NCI-H2029 (cell line): ENCODE measurements at regions not wholly inside any gene's neighbourhood (a gene's known extent, or its start where the extent isn't known, plus 50 kb on each side); places are given as distances from the start of the nearest gene placed in this dataset.

Experiments
- DNase-seq: peaks from one replicate; lab custom pipeline; 2025; lab: John Stamatoyannopoulos, UW

GRCh38 chr14:82138431-82138830 is 604.8 kb upstream of the SEL1L start:
- no peak for DNase-seq

GRCh38 chr14:82146846-82147245 is 613.2 kb upstream of the SEL1L start:
- DNase-seq = no peak

DNA sequence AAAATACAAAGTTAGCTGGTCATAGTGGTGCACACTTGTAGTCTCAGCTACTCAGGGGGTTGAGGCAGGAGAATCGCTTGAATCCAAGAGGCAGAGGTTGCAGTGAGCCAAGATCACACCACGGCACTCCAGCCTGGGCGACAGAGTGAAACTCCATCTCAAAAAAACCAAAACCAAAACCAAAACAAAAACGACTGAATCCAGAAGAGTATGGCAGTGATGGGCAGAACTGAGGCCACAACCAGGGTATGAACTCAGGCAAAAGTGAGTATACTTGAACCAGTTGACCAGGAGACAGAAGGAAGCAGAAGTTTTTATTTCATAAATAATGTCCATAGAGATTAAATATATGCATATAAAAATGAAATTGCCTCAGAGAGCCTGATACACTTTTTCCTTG is 620.0 kb upstream of the SEL1L start:
- DNase-seq = no peak

DNA sequence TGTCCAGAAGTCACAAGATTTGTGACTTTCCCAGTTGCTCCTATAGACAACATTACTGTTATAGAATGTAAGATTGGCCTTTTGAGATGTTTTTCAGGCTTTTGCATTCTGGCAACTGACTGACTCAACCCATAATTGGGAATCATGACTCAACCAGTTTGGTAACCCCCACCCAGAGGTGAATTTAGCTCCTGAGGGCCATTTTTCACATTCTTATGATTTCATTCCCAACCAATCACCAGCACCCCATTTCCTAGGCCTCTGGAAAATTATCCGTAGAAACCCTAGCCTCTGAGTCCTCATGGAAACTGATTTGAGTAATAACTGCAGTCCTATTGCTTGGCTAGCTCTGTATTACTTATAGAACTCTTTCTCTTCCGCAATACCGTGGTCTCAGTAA is 626.0 kb upstream of the SEL1L start:
- no peak for DNase-seq

DNA sequence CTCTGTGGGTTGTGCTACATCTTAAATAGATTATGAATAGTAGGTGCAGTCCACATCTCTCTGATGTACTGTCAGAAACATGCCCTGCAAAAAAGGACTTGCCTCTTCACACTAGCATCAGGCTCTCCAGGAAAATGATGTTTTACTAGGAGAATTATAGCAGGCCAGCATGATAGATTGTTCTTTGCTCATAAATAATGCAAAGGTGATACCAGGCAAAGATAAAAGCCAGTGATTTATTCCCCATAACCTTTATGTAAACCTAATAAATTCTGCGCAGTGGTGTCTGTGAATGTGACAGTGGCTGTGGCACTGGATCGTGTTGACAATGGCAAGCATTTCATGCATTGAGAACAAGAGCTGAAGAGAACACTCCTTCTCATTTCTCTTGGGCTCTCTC is 646.5 kb upstream of the SEL1L start:
- DNase-seq = no peak

- DNase-seq = no peak
Observed at GRCh38 chr14:82182646-82183045, 649.0 kb upstream of the SEL1L start.

DNA sequence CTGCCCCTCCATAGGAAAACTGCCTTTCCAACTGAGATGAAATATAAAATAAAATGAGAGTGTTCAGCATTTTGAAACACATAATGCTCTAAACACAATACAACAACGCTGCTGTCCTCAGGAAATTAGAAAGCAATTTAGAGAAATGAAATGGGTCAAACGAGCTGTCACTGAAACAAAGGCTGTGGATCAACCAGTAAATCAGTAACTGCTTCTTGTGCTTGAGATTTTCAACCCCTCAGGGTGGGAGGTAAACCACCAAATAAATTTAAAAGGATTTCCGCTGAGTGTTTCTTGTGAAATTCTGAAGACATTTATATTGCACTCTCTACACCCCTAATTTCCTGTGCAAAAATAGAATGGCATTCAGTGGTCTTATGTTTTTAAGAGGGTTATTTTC is 657.1 kb upstream of the SEL1L start:
- no peak for DNase-seq

DNA sequence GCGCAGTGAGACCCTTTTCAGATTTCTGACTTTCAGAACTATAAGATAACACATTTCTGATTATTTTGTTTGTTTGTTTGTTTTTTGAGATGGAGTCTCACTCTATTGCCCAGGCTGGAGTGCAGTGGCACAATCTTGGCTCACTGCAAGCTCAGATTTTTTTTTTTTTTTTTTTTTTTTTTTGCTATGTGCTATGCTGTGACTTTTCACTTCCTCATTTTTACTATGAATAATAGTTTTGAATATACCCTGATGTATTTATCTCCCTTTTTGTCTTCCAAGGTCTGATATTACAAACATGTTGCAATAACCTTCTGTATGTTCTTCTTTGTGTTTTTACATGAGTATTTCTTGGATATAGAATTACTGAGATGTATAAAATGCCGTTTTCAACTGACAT is 658.7 kb upstream of the SEL1L start:
- no peak for DNase-seq

GRCh38 chr14:82223276-82223675 is 689.6 kb upstream of the SEL1L start:
- DNase-seq = no peak

DNA sequence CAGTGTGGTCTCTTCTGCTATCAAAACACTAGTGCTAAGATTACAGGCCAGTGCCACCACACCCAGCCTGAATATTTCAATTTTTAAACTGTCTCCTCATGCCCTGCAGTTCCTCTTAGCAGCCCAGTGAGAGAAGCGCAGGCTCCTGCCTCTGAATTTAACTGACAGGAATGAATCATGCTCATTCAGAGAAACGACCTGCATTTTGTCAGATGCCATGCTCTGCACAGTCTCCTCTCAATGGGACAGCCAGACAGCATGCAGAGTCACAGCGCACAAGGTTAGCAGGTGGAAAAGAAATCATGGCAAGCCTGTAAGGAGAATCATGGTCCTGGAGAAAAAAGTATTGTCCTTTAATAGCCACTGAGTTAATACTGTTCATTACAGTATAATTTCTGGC is 691.0 kb upstream of the SEL1L start:
- no peak for DNase-seq

DNA sequence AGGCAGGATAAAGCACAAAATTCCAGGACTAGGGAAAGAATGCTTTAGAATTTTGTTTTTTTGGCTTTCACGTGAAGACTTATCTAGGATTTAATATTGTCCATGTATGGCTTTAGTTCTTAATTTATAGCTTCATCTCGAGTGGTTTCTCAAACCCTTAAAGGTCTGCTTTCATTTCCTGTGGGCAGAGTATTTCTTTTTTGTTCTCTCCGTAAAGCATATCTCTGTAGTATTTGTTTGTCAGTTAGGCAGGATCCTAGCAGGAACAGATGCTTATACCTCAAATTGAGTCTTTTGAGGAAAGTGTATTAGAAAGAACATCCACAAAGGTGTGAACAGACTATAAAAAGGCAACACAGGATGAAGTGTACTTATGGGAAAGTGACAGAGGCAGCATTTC is 697.1 kb upstream of the SEL1L start:
- DNase-seq = no peak

DNA sequence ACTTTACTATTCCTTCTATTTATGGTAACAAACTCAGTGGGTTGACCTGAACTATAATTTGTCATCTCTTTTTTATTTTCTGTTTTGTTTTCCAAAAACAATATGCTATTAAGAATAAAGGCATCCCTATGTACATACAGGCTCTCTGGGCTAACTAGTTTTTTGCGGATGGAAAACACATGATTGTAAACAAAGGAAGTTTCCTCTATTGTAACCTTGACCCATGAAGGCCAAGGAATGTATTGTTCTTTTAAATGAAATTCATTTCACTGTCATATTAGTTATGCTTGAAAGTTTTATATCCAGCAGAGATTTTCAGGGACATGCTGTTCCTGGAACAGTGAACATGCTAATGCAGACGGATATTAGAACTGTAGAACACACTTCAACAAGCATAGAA is 705.0 kb upstream of the SEL1L start:
- no peak for DNase-seq

- DNase-seq = no peak
Observed at GRCh38 chr14:82239223-82239622, 705.6 kb upstream of the SEL1L start.

DNA sequence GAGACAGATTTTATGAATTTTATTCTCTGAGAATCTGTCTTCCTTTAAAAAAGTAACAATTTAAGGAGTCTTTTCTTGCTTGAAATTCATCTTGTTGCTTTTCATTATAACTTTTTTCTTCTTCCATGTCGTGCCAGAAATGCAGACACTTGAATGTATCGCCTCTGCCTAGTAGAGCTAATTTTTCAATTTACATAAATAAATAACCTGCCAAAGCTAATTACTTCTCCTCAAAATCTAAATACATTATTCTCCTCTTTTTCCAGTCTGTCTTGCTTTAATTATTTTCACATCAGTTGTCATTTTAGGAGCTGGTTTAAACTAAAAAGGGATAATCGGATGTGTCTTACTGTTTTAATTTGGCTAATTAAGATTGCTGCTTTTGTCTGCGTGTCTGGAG is 711.1 kb upstream of the SEL1L start:
- DNase-seq = no peak

DNA sequence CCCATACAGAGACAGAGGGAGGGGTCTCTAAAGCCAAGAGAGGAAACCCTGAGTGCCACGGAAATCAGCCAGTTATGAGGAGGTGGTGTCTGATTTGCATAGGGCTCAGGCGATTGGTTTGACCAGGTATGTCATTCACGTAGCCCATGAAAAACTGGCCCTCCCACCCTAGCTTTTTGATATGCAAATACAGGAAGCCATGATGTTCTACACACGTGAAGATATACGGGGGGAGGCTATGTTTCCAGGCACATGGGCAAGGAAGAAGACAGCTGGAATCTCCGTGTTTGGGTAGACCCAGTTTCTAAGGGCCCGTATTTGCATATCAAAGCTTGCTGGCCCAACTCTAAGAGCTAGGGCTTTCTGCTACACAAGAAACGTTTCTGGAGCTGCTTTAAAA is 717.8 kb upstream of the SEL1L start:
- DNase-seq = no peak

DNA sequence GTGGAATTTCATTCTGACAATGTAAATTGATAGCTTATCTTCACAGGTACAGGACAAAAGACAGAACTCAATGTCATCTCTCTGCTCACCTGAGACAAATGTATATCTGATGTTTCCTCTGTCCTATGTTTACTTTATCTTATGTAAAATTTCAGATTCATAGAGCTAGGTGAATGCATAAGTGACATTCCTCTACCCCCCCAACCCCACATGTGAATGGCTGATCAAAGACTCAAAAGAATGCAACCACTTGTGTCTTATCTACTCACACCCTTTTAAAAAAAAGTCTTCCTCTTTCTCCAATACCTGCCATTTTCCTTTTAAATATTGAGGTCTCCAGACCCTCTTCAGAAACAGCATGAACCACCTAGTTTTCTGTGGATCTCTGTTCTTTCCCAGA is 736.6 kb upstream of the SEL1L start:
- DNase-seq = no peak

- no peak for DNase-seq
Observed at GRCh38 chr14:82298811-82299210, 765.2 kb upstream of the SEL1L start.

- DNase-seq = no peak
Observed at GRCh38 chr14:82309199-82309598, 775.5 kb upstream of the SEL1L start.

- DNase-seq = no peak
Observed at GRCh38 chr14:82313889-82314288, 780.2 kb upstream of the SEL1L start.

DNA sequence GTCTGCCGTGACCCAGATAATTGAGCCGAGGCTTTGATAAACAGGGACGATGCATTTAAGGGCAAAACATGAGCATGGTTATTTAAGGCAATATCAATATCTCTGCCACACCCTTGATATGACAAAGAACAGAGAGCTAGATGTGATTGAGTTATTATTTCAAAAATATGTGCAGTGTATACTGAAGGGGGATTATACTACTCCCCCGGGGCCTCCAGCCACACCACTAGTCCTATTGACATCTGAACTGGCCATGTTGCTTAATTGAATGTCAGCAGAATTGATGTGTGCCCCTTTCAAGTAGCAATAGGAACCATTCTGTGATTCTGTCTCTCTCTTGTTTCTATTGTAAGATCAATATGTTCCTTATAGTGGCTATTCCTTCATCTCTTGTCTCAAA is 794.8 kb upstream of the SEL1L start:
- DNase-seq = no peak

GRCh38 chr14:82341261-82341810 is 807.7 kb upstream of the SEL1L start:
- no peak for DNase-seq

DNA sequence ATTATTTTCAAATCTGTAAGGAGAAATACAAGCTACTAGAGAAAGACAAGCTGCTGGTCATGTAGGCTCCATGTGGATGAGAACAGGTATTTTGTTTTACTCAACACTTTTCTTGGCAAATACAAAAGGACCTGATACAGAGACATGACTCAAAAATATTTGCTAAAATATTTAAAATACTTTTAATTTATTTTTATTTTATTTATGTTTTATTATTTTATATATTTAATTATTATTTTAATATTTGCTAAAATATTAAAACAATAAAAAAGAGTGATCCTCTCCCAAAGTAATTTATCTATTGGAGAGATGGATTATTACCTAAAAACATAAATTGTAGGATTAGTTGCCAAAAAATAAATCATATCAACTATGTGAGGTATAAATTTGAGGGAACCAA is 808.9 kb upstream of the SEL1L start:
- no peak for DNase-seq

DNA sequence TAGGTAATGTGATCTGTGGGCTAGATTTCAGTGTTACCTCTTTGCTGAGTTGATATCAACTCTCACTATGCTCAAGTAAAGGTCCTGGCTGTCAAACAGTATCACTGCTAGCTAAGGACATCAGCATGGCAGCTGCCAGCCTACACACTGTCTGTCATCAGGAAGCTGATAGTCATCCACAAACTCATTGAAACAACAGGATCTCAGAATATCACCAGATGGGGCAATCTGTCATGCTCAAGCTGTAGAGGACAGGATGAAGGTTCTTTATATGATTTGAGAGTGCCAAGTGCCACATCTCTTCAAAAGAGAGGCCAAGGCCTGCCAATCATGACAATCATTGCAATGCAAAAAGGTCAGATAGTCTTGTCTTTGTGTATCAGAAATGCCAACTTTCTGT is 811.5 kb upstream of the SEL1L start:
- no peak for DNase-seq

DNA sequence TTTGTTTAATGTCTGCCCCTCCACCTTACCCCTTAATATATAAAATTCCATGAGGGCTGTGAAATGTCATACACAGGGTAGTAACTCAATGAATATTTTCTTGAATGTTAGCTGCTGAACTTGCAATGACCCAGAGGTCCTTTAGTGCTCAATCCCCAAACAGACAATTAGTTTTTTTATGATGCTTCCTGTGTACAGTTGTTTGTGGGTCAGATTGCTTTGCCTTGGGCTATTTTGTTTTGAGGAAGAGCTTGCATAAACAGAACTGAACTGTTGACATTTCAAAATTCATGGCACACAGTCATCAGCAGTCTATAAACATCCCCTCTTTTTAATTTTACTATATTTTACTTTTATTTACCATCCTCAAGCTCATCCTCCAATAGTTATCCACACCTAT is 820.5 kb upstream of the SEL1L start:
- DNase-seq = no peak

DNA sequence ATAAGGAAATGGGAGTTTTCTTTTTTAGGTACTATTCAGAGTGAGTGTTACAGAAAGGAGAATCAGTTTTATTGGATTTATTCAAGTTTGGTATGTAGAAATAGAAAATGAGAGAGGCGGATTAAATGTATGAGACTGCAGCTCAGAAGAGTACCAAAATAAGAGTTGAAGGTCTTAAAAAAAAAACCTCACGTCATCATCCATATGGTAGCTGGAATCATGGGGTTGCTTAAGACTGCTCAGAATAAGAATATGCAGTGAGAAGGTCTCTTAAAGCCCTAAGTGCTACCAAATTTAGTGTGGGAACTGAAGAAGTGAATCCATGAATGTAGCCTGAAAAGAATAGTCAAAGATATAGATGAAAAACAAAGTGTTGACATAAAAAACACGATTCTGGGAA is 825.5 kb upstream of the SEL1L start:
- DNase-seq = no peak
